Psoas muscle (tissue), 7 donors: ENCODE measurements at regions not wholly inside any gene's neighbourhood (a gene's known extent, or its start where the extent isn't known, plus 50 kb on each side); places are given as distances from the start of the nearest gene placed in this dataset.

ENCODE experiments used
- ATAC-seq, 4 donors: fragments of 200-7000 bp; cut with Tn5 transposase; one replicate each; pipeline ENCODE4 v1.9.1; 2020; ENCODE audit warnings: moderate library complexity in 3 of 4, mild to moderate bottlenecking in 2 of 4
- DNase-seq, 2 donors: peaks; one replicate each; pipeline ENCODE4 v3.0.0-alpha.2; 2020
- H3K27ac ChIP-seq: fragments of 200-600 bp; one replicate; pipeline ENCODE4 v1.8.0; 2022
- H3K27me3 ChIP-seq, 3 donors: fragments of 200-600 bp in 1 of 3; one replicate each; pipeline versions ENCODE4 v1.6.1 to v1.8.0; 2013 to 2022; ENCODE audit warnings: low read length in 2 of 3, mild to moderate bottlenecking in 2 of 3, moderate library complexity in 1 of 3; ENCODE audit not compliant: insufficient read depth in 3 of 3
- H3K36me3 ChIP-seq, 2 donors: fragments of 200-600 bp in 1 of 2; one replicate each; pipeline versions ENCODE4 v1.6.1 to v1.8.0; 2013 to 2022; ENCODE audit warnings: low read depth in 1 of 2, mild to moderate bottlenecking in 1 of 2, moderate library complexity in 1 of 2; ENCODE audit not compliant: insufficient read depth in 1 of 2
- H3K4me1 ChIP-seq: fragments of 200-600 bp; one replicate; pipeline ENCODE4 v1.8.0; 2022
- H3K4me3 ChIP-seq: fragments of 200-600 bp; one replicate; pipeline ENCODE4 v1.8.0; 2022; ENCODE audit warnings: mild to moderate bottlenecking
- H3K9me3 ChIP-seq: fragments of 200-600 bp; one replicate; pipeline ENCODE4 v1.8.0; 2022
- WGBS, 3 donors: extraction: QIAGEN DNeasy Blood & Tissue Kit; methylation state at CpG; one replicate each; pipeline versions ENCODE4 v1.1.6 to v1.1.7; 2013; 5-methylcytosine and 5-hydroxymethylcytosine counted together
- intact Hi-C, 2 donors: fragments of 100-400 bp; cut with DNase I; formaldehyde crosslinking; loops; one replicate each; pipeline versions ENCODE4 v1.11.0 to v1.14.2; 2022
- TF ChIP-seq, protein P1 (sequence below): fragments of 200-600 bp; IDR thresholded peaks from one replicate; pipeline ENCODE4 v1.8.0; 2022; ENCODE audit warnings: antibody characterized with exemption
- donor health status: healthy with polysubstance abuse.
- donor health status: DM: no; HTN: no; CAD: no; lungs with moderate emphysema.
- donor health status: Bipolar disorder and iron deficiency.
- donor health status: healthy.
- donor health status: DM: yes; HTN: yes; CAD: no.
- donor health status: DM: no; HTN: no; CAD: no.
- donor health status: DM: yes; HTN: yes; CAD: no.

DNA sequence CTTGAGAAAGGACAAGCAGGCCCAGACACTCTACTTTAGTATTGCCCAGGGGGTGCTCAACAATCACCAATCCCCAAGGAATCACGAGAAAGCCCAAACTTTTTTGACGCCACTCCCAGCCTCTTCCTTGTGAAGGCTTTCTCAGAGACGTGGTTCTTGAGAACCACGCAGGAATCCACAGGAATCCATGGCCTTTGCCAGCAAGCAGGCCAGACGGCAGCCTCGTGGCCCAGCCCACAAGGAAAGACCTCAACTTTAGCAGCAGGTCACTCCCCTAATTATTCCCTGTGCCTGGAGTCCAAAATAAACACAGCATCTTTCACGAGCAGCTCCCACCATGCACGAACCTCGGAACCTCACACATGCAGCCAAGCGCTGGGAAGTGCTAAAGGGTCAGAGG is 104.2 kb downstream of the WT1 start:
- TF ChIP-seq, protein P1, sequence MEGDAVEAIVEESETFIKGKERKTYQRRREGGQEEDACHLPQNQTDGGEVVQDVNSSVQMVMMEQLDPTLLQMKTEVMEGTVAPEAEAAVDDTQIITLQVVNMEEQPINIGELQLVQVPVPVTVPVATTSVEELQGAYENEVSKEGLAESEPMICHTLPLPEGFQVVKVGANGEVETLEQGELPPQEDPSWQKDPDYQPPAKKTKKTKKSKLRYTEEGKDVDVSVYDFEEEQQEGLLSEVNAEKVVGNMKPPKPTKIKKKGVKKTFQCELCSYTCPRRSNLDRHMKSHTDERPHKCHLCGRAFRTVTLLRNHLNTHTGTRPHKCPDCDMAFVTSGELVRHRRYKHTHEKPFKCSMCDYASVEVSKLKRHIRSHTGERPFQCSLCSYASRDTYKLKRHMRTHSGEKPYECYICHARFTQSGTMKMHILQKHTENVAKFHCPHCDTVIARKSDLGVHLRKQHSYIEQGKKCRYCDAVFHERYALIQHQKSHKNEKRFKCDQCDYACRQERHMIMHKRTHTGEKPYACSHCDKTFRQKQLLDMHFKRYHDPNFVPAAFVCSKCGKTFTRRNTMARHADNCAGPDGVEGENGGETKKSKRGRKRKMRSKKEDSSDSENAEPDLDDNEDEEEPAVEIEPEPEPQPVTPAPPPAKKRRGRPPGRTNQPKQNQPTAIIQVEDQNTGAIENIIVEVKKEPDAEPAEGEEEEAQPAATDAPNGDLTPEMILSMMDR: no peak
- H3K36me3 ChIP-seq: no peaks in the 10 kb centered on the region
- DNase-seq: no peak
- H3K27ac ChIP-seq: no peak overlapping the region
- H3K27me3 ChIP-seq: peaks cover 0 to 35% (median 6%) of the 10 kb centered on the region in 3 donors
- no peaks in the 10 kb centered on the region for H3K9me3 ChIP-seq
- no peak for ATAC-seq
- H3K4me1 ChIP-seq: no peaks in the 10 kb centered on the region
- no peak overlapping the region for H3K4me3 ChIP-seq
- 54 to 60% (median 58%) methylated on average over 10 of the region's 10 CpGs for WGBS, 3 donors
- intact Hi-C loops: no loop called here

DNA sequence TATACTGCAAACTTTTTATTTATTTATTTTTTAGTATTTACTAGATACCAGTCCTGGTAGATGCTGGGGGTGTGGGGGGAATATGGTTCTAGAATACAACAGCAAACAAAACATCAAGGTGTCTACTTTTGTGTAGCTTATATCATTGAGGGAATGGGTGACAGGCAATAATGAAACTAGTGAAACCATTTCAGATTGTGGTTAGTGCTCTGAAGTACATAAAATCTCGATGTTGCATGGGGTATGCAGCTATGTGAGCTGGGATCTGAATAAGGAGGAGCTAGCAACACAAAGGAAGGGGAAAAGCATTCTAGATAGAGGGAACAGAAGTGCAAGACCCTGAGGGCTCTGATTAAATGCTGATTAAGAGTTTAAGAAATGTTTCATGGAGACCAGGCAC is 103.5 kb downstream of the WT1 start:
- ATAC-seq: no peak
- no peaks in the 10 kb centered on the region for H3K36me3 ChIP-seq
- no peak overlapping the region for H3K27ac ChIP-seq
- no peak overlapping the region for H3K4me3 ChIP-seq
- DNase-seq: no peak
- no peaks in the 10 kb centered on the region for H3K4me1 ChIP-seq
- peaks cover 0 to 35% (median 6%) of the 10 kb centered on the region in 3 donors for H3K27me3 ChIP-seq
- 70 to 80% (median 76%) methylated on average over 1 of the region's 1 CpG for WGBS, 3 donors
- no peaks in the 10 kb centered on the region for H3K9me3 ChIP-seq
- TF ChIP-seq, protein P1: no peak
- intact Hi-C loops: no loop called here

GRCh38 chr11:32332990-32333319 is 102.4 kb downstream of the WT1 start:
- peak overlapping the region; percentile 53 for H3K4me3 ChIP-seq
- TF ChIP-seq, protein P1: no peak
- H3K36me3 ChIP-seq: no peaks in the 10 kb centered on the region
- no peaks in the 10 kb centered on the region for H3K4me1 ChIP-seq
- intact Hi-C loops: no loop called here
- no peak for DNase-seq
- H3K27ac ChIP-seq: no peak overlapping the region
- ATAC-seq: no peak
- no peaks in the 10 kb centered on the region for H3K9me3 ChIP-seq
- WGBS, 3 donors: 18 to 22% (median 22%) methylated on average over 14 of the region's 14 CpGs
- peaks cover 0 to 35% (median 6%) of the 10 kb centered on the region in 3 donors for H3K27me3 ChIP-seq

GRCh38 chr11:32333320-32333991 is 101.9 kb downstream of the WT1 start:
- intact Hi-C loops: no loop called here
- Histone ChIP-seq H3K4me1 (no peaks in the 10 kb centered on the region), H3K27ac (no peak overlapping the region), H3K27me3 (peaks cover 0 to 35% (median 6%) of the 10 kb centered on the region in 3 donors), H3K9me3 (no peaks in the 10 kb centered on the region), H3K36me3 (no peaks in the 10 kb centered on the region), H3K4me3 (peak overlapping the region; percentile 53)
- TF ChIP-seq, protein P1: no peak
- peak; percentile 37 to 68 for DNase-seq
- WGBS, 3 donors: 3 to 4% (median 3%) methylated on average over 54 to 57 of the region's 57 CpGs
- ATAC-seq: peak in 1 of 4 donors; percentile 37

GRCh38 chr11:32334822-32335221 is 100.5 kb downstream of the WT1 start:
- Histone ChIP-seq H3K4me3 (no peak overlapping the region), H3K36me3 (no peaks in the 10 kb centered on the region), H3K27me3 (peaks cover 0 to 35% (median 6%) of the 10 kb centered on the region in 3 donors), H3K4me1 (no peaks in the 10 kb centered on the region), H3K9me3 (no peaks in the 10 kb centered on the region), H3K27ac (no peak overlapping the region)
- DNase-seq (no peak), ATAC-seq (no peak)
- TF ChIP-seq, protein P1: no peak
- intact Hi-C loops: no loop called here
- 88 to 91% (median 91%) methylated on average over 8 of the region's 8 CpGs for WGBS, 3 donors
